Smooth muscle cell (in vitro differentiated cells): ENCODE measurements at regions not wholly inside any gene's neighbourhood (a gene's known extent, or its start where the extent isn't known, plus 50 kb on each side); places are given as distances from the start of the nearest gene placed in this dataset.
A peak's percentile ranks its signal among the peaks of the same experiment; 100 is the strongest.

Experiments used
- DNase-seq: peaks from one replicate; lab custom pipeline; 2025; ENCODE audit not compliant: unreplicated experiment; lab: John Stamatoyannopoulos, UW
- H2AFZ ChIP-seq: fragments of 200-600 bp; sonication (generic); 2 replicates; pipeline ENCODE4 v1.6.0; 2016; ENCODE audit warnings: antibody characterized with exemption, low read depth, mild to moderate bottlenecking
- H3F3A ChIP-seq: fragments of 200-600 bp; sonication (generic); 2 replicates; pipeline ENCODE4 v1.6.0; 2017; ENCODE audit warnings: antibody characterized with exemption, low read depth
- H3K27ac ChIP-seq: fragments of 200-600 bp; sonication (generic); 2 replicates; pipeline ENCODE4 v1.5.1; 2016; ENCODE audit warnings: low read depth, mild to moderate bottlenecking
- H3K27me3 ChIP-seq: fragments of 200-600 bp; sonication (generic); 2 replicates; pipeline ENCODE4 v1.6.1; 2016; ENCODE audit warnings: low read depth, mild to moderate bottlenecking
- H3K36me3 ChIP-seq: fragments of 200-600 bp; sonication (generic); 2 replicates; pipeline ENCODE4 v1.5.1; 2016; ENCODE audit warnings: low read depth
- H3K4me1 ChIP-seq: fragments of 200-600 bp; sonication (generic); 2 replicates; pipeline ENCODE4 v1.5.1; 2016; ENCODE audit warnings: low read depth
- H3K4me2 ChIP-seq: fragments of 200-600 bp; sonication (generic); 2 replicates; pipeline ENCODE4 v1.6.0; 2016; ENCODE audit warnings: mild to moderate bottlenecking
- H3K4me3 ChIP-seq: fragments of 200-600 bp; sonication (generic); 2 replicates; pipeline ENCODE4 v1.5.1; 2016; ENCODE audit warnings: mild to moderate bottlenecking
- H3K79me2 ChIP-seq: fragments of 200-600 bp; sonication (generic); 2 replicates; pipeline ENCODE4 v1.6.0; 2016; ENCODE audit warnings: low read depth, mild to moderate bottlenecking
- H3K9ac ChIP-seq: fragments of 200-600 bp; sonication (generic); 2 replicates; pipeline ENCODE4 v1.6.0; 2016; ENCODE audit warnings: low read depth
- H3K9me3 ChIP-seq: fragments of 200-600 bp; sonication (generic); replicated peaks from 2 replicates; pipeline ENCODE4 v1.5.1; 2016; ENCODE audit warnings: low read depth
- H4K20me1 ChIP-seq: fragments of 200-600 bp; sonication (generic); 2 replicates; pipeline ENCODE4 v1.6.0; 2016; ENCODE audit warnings: low read depth
- WGBS: methylation state at CpG from one replicate; pipeline ENCODE4 v1.1.7; 2016; ENCODE audit warnings: low lambda C conversion rate; 5-methylcytosine and 5-hydroxymethylcytosine counted together
- TF ChIP-seq, protein P1 (sequence below): fragments of 200-600 bp; sonication (generic); IDR thresholded peaks from 2 replicates; pipeline ENCODE4 v1.5.1; 2017; ENCODE audit warnings: borderline replicate concordance, mild to moderate bottlenecking, antibody characterized with exemption; ENCODE audit not compliant: insufficient read depth, poor library complexity, severe bottlenecking

DNA sequence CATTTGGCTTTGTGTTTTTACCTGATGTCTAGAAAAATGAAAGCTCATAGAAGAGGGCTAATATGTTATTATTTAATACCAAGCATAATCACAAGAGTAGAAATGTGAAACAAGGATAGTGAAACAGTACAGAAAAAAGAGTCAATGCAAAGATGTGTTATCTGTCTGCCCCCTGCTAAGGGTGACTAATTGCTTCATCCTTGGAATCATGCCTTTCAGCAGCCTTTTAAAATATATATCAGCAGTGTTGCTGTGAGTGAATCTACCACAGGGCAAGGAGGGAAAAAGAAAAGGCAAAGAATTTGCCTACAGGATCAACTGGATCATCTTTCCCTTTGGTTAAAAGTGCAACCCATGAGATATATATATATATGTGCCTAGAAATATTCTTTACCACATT is 867.2 kb upstream of the RAG2 start:
- Histone ChIP-seq H3K27ac (no peak overlapping the region), H3K27me3 (no peaks in the 10 kb centered on the region), H3F3A (no peaks in the 10 kb centered on the region), H3K4me2 (no peak overlapping the region), H3K9ac (no peak overlapping the region), H4K20me1 (no peaks in the 10 kb centered on the region), H3K36me3 (no peaks in the 10 kb centered on the region), H3K4me3 (no peak overlapping the region), H3K79me2 (no peaks in the 10 kb centered on the region), H3K9me3 (no peaks in the 10 kb centered on the region), H3K4me1 (no peaks in the 10 kb centered on the region), H2AFZ (no peak overlapping the region)
- DNase-seq, result no peak
- TF ChIP-seq, protein P1, sequence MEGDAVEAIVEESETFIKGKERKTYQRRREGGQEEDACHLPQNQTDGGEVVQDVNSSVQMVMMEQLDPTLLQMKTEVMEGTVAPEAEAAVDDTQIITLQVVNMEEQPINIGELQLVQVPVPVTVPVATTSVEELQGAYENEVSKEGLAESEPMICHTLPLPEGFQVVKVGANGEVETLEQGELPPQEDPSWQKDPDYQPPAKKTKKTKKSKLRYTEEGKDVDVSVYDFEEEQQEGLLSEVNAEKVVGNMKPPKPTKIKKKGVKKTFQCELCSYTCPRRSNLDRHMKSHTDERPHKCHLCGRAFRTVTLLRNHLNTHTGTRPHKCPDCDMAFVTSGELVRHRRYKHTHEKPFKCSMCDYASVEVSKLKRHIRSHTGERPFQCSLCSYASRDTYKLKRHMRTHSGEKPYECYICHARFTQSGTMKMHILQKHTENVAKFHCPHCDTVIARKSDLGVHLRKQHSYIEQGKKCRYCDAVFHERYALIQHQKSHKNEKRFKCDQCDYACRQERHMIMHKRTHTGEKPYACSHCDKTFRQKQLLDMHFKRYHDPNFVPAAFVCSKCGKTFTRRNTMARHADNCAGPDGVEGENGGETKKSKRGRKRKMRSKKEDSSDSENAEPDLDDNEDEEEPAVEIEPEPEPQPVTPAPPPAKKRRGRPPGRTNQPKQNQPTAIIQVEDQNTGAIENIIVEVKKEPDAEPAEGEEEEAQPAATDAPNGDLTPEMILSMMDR, result no peak

- no peak overlapping the region for H3K4me3 ChIP-seq
- WGBS, result 100% methylated on average over 2 of the region's 2 CpGs
- no peaks in the 10 kb centered on the region for H3K79me2 ChIP-seq
- H2AFZ ChIP-seq, result no peak overlapping the region
- no peaks in the 10 kb centered on the region for H3F3A ChIP-seq
- TF ChIP-seq, protein P1, result no peak
- no peaks in the 10 kb centered on the region for H3K27me3 ChIP-seq
- H3K4me1 ChIP-seq, result no peaks in the 10 kb centered on the region
- H4K20me1 ChIP-seq, result no peaks in the 10 kb centered on the region
- no peaks in the 10 kb centered on the region for H3K9me3 ChIP-seq
- DNase-seq, result no peak
- no peaks in the 10 kb centered on the region for H3K36me3 ChIP-seq
- H3K27ac ChIP-seq, result no peak overlapping the region
- H3K4me2 ChIP-seq, result no peak overlapping the region
- H3K9ac ChIP-seq, result no peak overlapping the region
Observed at GRCh38 chr11:37459456-37459855, 861.4 kb upstream of the RAG2 start.

GRCh38 chr11:37456746-37457145 is 858.7 kb upstream of the RAG2 start:
- peaks cover 5% of the 10 kb centered on the region for H3K4me1 ChIP-seq
- no peaks in the 10 kb centered on the region for H3K9me3 ChIP-seq
- no peaks in the 10 kb centered on the region for H3K27me3 ChIP-seq
- H4K20me1 ChIP-seq, result no peaks in the 10 kb centered on the region
- DNase-seq, result no peak
- H3K27ac ChIP-seq, result no peak overlapping the region
- no peak overlapping the region for H3K9ac ChIP-seq
- H3F3A ChIP-seq, result no peaks in the 10 kb centered on the region
- no peaks in the 10 kb centered on the region for H3K36me3 ChIP-seq
- H3K79me2 ChIP-seq, result no peaks in the 10 kb centered on the region
- no peak overlapping the region for H2AFZ ChIP-seq
- no peak overlapping the region for H3K4me2 ChIP-seq
- 23% methylated on average over 1 of the region's 1 CpG for WGBS
- H3K4me3 ChIP-seq, result no peak overlapping the region
- TF ChIP-seq, protein P1, result no peak

DNA sequence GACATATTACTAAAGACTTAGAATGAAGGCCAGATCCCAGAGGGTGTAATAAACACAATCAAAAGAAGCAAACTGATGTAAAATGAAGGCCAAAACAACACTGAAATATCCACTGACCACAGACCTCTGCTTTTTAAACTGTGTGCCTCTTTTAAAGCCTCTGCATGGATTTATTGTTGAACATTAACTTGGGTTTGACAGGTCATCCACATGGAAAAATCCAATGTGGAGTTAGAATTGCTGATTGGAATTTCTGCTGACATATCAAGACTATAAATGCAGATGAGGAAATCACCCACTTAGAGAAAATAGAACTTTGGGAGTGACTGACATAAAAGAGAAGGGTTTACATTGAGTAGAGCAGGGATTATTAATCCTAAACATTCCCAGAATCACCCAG is 853.9 kb upstream of the RAG2 start:
- Histone ChIP-seq H3K79me2 (no peaks in the 10 kb centered on the region), H4K20me1 (no peaks in the 10 kb centered on the region), H3K27ac (no peak overlapping the region), H3K36me3 (no peaks in the 10 kb centered on the region), H3F3A (no peaks in the 10 kb centered on the region), H3K4me2 (no peak overlapping the region), H2AFZ (peak overlapping the region; percentile 6), H3K9me3 (no peaks in the 10 kb centered on the region), H3K4me1 (peaks cover 5% of the 10 kb centered on the region), H3K27me3 (no peaks in the 10 kb centered on the region), H3K9ac (no peak overlapping the region), H3K4me3 (no peak overlapping the region)
- no peak for DNase-seq
- TF ChIP-seq, protein P1, result no peak
